Colonic mucosa (tissue), 4 donors: ENCODE measurements at regions not wholly inside any gene's neighbourhood (a gene's known extent, or its start where the extent isn't known, plus 50 kb on each side); places are given as distances from the start of the nearest gene placed in this dataset.

Experiments
- DNase-seq: peaks from one replicate; pipeline ENCODE4 v3.0.0-alpha.2; 2020
- H3K27ac ChIP-seq: fragments of 200-600 bp; one replicate; pipeline ENCODE4 v1.8.0; 2021
- H3K27me3 ChIP-seq: fragments of 200-600 bp; one replicate; pipeline ENCODE4 v1.8.0; 2021
- H3K36me3 ChIP-seq: fragments of 200-600 bp; one replicate; pipeline ENCODE4 v1.8.0; 2021
- H3K4me1 ChIP-seq: fragments of 200-600 bp; one replicate; pipeline ENCODE4 v1.8.0; 2021; ENCODE audit warnings: mild to moderate bottlenecking
- H3K4me3 ChIP-seq: fragments of 200-600 bp; one replicate; pipeline ENCODE4 v1.8.0; 2021
- H3K9ac ChIP-seq, 2 donors: one replicate each; pipeline ENCODE4 v1.7.0; 2013; ENCODE audit warnings: control low read depth in 2 of 2, low read depth in 2 of 2, low read length in 2 of 2
- H3K9me3 ChIP-seq: fragments of 200-600 bp; one replicate; pipeline ENCODE4 v1.8.0; 2021
- intact Hi-C: fragments of 100-400 bp; cut with DNase I; formaldehyde crosslinking; loops from one replicate; pipeline ENCODE4 v1.14.1; 2022
- TF ChIP-seq, protein P1 (sequence below): fragments of 200-600 bp; IDR thresholded peaks from one replicate; pipeline ENCODE4 v1.8.0; 2022; ENCODE audit warnings: antibody characterized with exemption, mild to moderate bottlenecking
- donor health status: healthy.
- donor health status: DM: no; HTN: no; CAD: no.
- donor health status: DM: no; HTN: no; CAD: no.

DNA sequence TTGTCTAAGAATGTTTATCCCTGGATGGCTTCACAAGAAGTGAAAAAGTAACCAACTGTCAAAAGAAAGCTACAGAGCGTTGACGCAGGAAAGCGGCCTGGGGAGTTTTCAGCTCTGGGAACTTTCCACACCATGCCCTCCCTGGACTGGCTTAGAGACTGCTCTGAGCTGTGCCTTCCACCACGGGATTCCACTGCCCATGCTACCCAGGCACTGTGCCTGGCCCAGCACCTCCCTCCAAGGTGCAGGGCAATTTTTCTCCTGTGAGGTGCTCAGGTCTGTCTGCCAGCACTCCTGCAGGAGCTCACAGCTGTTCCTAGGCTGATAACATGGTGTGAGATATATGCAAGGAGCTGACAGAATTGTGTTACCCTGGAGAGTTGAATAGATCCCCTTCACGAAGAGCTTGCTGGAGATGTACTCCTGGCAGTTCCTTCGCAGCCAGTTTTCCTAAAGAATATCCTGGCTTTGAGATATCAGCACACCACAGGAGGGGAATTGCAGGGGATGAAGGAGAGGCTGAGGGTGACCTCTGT lies 258.3 kb upstream of the B3GAT1 start:
- H3K36me3 ChIP-seq: no peaks in the 10 kb centered on the region
- intact Hi-C loops: no loop called here
- no peaks in the 10 kb centered on the region for H3K27me3 ChIP-seq
- TF ChIP-seq, protein P1, sequence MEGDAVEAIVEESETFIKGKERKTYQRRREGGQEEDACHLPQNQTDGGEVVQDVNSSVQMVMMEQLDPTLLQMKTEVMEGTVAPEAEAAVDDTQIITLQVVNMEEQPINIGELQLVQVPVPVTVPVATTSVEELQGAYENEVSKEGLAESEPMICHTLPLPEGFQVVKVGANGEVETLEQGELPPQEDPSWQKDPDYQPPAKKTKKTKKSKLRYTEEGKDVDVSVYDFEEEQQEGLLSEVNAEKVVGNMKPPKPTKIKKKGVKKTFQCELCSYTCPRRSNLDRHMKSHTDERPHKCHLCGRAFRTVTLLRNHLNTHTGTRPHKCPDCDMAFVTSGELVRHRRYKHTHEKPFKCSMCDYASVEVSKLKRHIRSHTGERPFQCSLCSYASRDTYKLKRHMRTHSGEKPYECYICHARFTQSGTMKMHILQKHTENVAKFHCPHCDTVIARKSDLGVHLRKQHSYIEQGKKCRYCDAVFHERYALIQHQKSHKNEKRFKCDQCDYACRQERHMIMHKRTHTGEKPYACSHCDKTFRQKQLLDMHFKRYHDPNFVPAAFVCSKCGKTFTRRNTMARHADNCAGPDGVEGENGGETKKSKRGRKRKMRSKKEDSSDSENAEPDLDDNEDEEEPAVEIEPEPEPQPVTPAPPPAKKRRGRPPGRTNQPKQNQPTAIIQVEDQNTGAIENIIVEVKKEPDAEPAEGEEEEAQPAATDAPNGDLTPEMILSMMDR: no peak
- no peak for DNase-seq
- H3K9me3 ChIP-seq: no peaks in the 10 kb centered on the region
- no peak overlapping the region for H3K4me3 ChIP-seq
- H3K4me1 ChIP-seq: no peaks in the 10 kb centered on the region
- H3K27ac ChIP-seq: no peak overlapping the region
- no peak overlapping the region for H3K9ac ChIP-seq

DNA sequence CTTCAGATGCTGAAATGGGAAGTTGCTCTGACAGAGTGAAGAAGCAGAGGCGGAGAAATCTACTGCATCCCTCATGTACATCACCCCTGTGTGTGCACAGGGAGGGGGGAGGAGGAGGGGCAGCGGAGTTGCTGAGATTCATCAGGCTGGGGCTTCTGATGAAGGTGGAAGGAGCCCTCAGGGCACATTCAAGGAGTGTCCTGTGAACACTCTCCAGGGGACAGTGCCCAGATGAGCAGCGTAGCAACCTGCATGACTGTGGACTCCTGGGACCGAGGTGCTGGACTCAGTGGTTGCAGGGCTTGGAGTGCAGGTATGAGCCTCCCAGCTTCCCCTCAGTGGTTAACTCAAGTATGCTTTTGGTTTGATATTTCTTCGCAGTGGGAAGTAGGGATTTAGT lies 257.8 kb upstream of the B3GAT1 start:
- no peak overlapping the region for H3K4me3 ChIP-seq
- no peaks in the 10 kb centered on the region for H3K4me1 ChIP-seq
- no peak overlapping the region for H3K9ac ChIP-seq
- H3K27me3 ChIP-seq: no peaks in the 10 kb centered on the region
- H3K9me3 ChIP-seq: no peaks in the 10 kb centered on the region
- no peak overlapping the region for H3K27ac ChIP-seq
- no peaks in the 10 kb centered on the region for H3K36me3 ChIP-seq
- intact Hi-C loops: no loop called here
- TF ChIP-seq, protein P1: no peak
- no peak for DNase-seq

DNA sequence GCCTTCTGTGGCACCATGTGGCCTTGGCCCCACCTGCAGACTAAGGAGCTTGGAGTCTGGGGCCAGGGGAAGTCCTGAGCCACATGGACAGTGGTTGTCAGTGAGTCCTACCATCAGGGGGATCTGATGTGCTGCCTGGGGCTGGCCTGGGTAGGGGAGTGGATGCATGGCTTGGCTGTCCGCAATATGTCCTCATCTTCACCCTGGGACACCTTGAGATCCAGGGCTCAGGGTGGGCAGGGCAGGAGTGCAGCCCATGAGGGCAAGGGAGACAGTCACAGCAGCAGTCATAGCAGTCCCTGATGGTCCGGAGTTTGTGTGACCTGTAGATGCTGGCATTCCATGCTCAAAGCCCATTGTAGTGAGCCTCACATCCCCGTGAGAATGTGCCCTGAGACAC lies 256.8 kb upstream of the B3GAT1 start:
- TF ChIP-seq, protein P1: no peak
- Histone ChIP-seq H3K4me1 (no peaks in the 10 kb centered on the region), H3K9ac (no peak overlapping the region), H3K4me3 (no peak overlapping the region), H3K9me3 (no peaks in the 10 kb centered on the region), H3K36me3 (no peaks in the 10 kb centered on the region), H3K27me3 (no peaks in the 10 kb centered on the region), H3K27ac (no peak overlapping the region)
- intact Hi-C loops: no loop called here
- DNase-seq: no peak

DNA sequence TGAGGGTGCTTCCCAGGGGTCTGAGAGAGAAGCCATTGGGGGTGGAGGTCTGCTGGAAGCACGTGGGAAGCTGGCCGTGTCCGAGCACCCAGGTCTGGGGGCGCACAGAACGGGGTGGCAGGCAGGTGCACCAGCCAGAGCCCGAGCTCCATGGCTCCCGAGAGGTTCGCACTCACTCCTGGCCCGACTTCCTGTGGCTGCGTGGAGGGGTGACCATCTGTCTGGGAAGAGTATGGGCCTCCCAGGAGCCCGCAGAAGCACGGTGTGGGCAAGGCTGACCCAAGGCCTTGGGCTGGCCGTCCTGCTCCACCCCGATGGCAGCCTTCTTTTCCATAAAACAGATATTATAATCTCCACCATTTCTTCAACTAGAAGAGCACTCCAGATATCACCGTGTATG lies 256.0 kb upstream of the B3GAT1 start:
- Histone ChIP-seq H3K9me3 (no peaks in the 10 kb centered on the region), H3K4me1 (no peaks in the 10 kb centered on the region), H3K27ac (no peak overlapping the region), H3K27me3 (no peaks in the 10 kb centered on the region), H3K9ac (no peak overlapping the region), H3K4me3 (no peak overlapping the region), H3K36me3 (no peaks in the 10 kb centered on the region)
- intact Hi-C loops: no loop called here
- no peak for DNase-seq
- TF ChIP-seq, protein P1: no peak

- DNase-seq: no peak
- intact Hi-C loops: no loop called here
These were observed 255.5 kb upstream of the B3GAT1 start for GRCh38 chr11:134667505-134667904.

More at GRCh38 chr11:134667505-134667904, 255.5 kb upstream of the B3GAT1 start:
- Histone ChIP-seq H3K4me1 (no peaks in the 10 kb centered on the region), H3K27me3 (no peaks in the 10 kb centered on the region), H3K36me3 (no peaks in the 10 kb centered on the region), H3K9ac (no peak overlapping the region), H3K4me3 (no peak overlapping the region), H3K9me3 (no peaks in the 10 kb centered on the region), H3K27ac (no peak overlapping the region)
- TF ChIP-seq, protein P1: no peak
